DOHH2 (cell line): ENCODE measurements at regions not wholly inside any gene's neighbourhood (a gene's known extent, or its start where the extent isn't known, plus 50 kb on each side); places are given as distances from the start of the nearest gene placed in this dataset.

Experiments used
- H3F3A ChIP-seq: fragments of 200-600 bp; sonication (generic), shearing (Covaris generic); 2 replicates; pipeline ENCODE4 v1.6.0; 2016; ENCODE audit warnings: antibody characterized with exemption, mild to moderate bottlenecking; ENCODE audit not compliant: control insufficient read depth, insufficient read depth
- H3K27ac ChIP-seq: fragments of 200-600 bp; sonication (generic); 2 replicates; pipeline ENCODE4 v1.5.1; 2014; ENCODE audit warnings: low read depth, mild to moderate bottlenecking, low read length, moderate library complexity
- H3K27me3 ChIP-seq: fragments of 200-600 bp; sonication (generic); 2 replicates; pipeline ENCODE4 v1.6.1; 2014; ENCODE audit warnings: mild to moderate bottlenecking, low read length, mixed read lengths; ENCODE audit not compliant: control insufficient read depth
- H3K36me3 ChIP-seq: fragments of 200-600 bp; sonication (generic); 2 replicates; pipeline ENCODE4 v1.6.1; 2014; ENCODE audit warnings: mild to moderate bottlenecking, low read length, moderate library complexity, mixed read lengths; ENCODE audit not compliant: control insufficient read depth
- H3K4me1 ChIP-seq: fragments of 200-600 bp; sonication (generic); 2 replicates; pipeline ENCODE4 v1.6.1; 2014; ENCODE audit warnings: mild to moderate bottlenecking, low read length, mixed read lengths; ENCODE audit not compliant: control insufficient read depth
- H3K4me2 ChIP-seq: fragments of 200-600 bp; sonication (generic); 2 replicates; pipeline ENCODE4 v1.6.0; 2014; ENCODE audit warnings: mild to moderate bottlenecking, low read length, moderate library complexity
- H3K4me3 ChIP-seq: fragments of 200-600 bp; sonication (generic); 2 replicates; pipeline ENCODE4 v1.5.1; 2014; ENCODE audit warnings: mild to moderate bottlenecking, low read length, mixed read lengths
- H3K79me2 ChIP-seq: fragments of 200-600 bp; sonication (generic); 2 replicates; pipeline ENCODE4 v1.6.1; 2014; ENCODE audit warnings: mild to moderate bottlenecking, low read length, mixed read lengths; ENCODE audit not compliant: control insufficient read depth
- H3K9me2 ChIP-seq: fragments of 200-600 bp; sonication (generic); replicated peaks from 2 replicates; pipeline ENCODE4 v1.6.1; 2014; ENCODE audit warnings: mild to moderate bottlenecking, low read length, mixed read lengths; ENCODE audit not compliant: control insufficient read depth
- H3K9me3 ChIP-seq: fragments of 200-600 bp; sonication (generic); 2 replicates; pipeline ENCODE4 v1.6.1; 2014; ENCODE audit warnings: antibody characterized with exemption, low read length, mixed read lengths; ENCODE audit not compliant: control insufficient read depth, insufficient read depth
- H4K20me1 ChIP-seq: fragments of 200-600 bp; sonication (generic); 2 replicates; pipeline ENCODE4 v1.6.0; 2014; ENCODE audit warnings: low read depth, mild to moderate bottlenecking, antibody characterized with exemption, low read length, moderate library complexity; ENCODE audit not compliant: control insufficient read depth, insufficient read depth
- EZH2phosphoT487 ChIP-seq: fragments of 200-600 bp; sonication (generic); IDR thresholded peaks from 2 replicates; pipeline ENCODE4 v1.6.1; 2017; ENCODE audit warnings: borderline replicate concordance, mild to moderate bottlenecking, antibody characterized with exemption, low read length, moderate library complexity, mixed read lengths
- TF ChIP-seq, protein P1 (sequence below): fragments of 200-600 bp; sonication (generic); IDR thresholded peaks from one replicate; pipeline ENCODE4 v1.5.1; 2014; ENCODE audit warnings: antibody characterized with exemption, mild to moderate bottlenecking, low read depth, low read length; ENCODE audit not compliant: poor library complexity, severe bottlenecking

- Histone ChIP-seq H3K27ac (no peak overlapping the region), H3K9me3 (no peaks in the 10 kb centered on the region), H3K9me2 (no peaks in the 10 kb centered on the region), H3K27me3 (no peaks in the 10 kb centered on the region), H4K20me1 (no peaks in the 10 kb centered on the region), H3K79me2 (no peaks in the 10 kb centered on the region), H3K4me1 (no peaks in the 10 kb centered on the region), H3K4me2 (no peak overlapping the region), H3K36me3 (no peaks in the 10 kb centered on the region), H3F3A (no peaks in the 10 kb centered on the region), H3K4me3 (no peak overlapping the region)
- TF ChIP-seq, protein P1, sequence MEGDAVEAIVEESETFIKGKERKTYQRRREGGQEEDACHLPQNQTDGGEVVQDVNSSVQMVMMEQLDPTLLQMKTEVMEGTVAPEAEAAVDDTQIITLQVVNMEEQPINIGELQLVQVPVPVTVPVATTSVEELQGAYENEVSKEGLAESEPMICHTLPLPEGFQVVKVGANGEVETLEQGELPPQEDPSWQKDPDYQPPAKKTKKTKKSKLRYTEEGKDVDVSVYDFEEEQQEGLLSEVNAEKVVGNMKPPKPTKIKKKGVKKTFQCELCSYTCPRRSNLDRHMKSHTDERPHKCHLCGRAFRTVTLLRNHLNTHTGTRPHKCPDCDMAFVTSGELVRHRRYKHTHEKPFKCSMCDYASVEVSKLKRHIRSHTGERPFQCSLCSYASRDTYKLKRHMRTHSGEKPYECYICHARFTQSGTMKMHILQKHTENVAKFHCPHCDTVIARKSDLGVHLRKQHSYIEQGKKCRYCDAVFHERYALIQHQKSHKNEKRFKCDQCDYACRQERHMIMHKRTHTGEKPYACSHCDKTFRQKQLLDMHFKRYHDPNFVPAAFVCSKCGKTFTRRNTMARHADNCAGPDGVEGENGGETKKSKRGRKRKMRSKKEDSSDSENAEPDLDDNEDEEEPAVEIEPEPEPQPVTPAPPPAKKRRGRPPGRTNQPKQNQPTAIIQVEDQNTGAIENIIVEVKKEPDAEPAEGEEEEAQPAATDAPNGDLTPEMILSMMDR: no peak
- no peak for TF ChIP-seq EZH2phosphoT487
These were observed 299.8 kb upstream of the EPHA3 start for GRCh38 chr3:88807491-88808105.

- H3K9me3 ChIP-seq: no peaks in the 10 kb centered on the region
- H3K4me1 ChIP-seq: no peaks in the 10 kb centered on the region
- H3K27ac ChIP-seq: no peak overlapping the region
- no peaks in the 10 kb centered on the region for H3K36me3 ChIP-seq
- H3K4me3 ChIP-seq: no peak overlapping the region
- H3K4me2 ChIP-seq: no peak overlapping the region
- H3F3A ChIP-seq: no peaks in the 10 kb centered on the region
- no peaks in the 10 kb centered on the region for H3K27me3 ChIP-seq
- no peaks in the 10 kb centered on the region for H4K20me1 ChIP-seq
- no peaks in the 10 kb centered on the region for H3K79me2 ChIP-seq
- TF ChIP-seq, protein P1: no peak
- no peak for TF ChIP-seq EZH2phosphoT487
- no peaks in the 10 kb centered on the region for H3K9me2 ChIP-seq
These were observed 297.4 kb upstream of the EPHA3 start for GRCh38 chr3:88809993-88810392.

- Histone ChIP-seq H3K27me3 (no peaks in the 10 kb centered on the region), H3F3A (no peaks in the 10 kb centered on the region), H3K4me3 (no peak overlapping the region)
These were observed 297.0 kb upstream of the EPHA3 start for GRCh38 chr3:88810455-88810854.

More at GRCh38 chr3:88810455-88810854, 297.0 kb upstream of the EPHA3 start:
- Histone ChIP-seq H3K36me3 (no peaks in the 10 kb centered on the region), H3K9me2 (no peaks in the 10 kb centered on the region), H3K79me2 (no peaks in the 10 kb centered on the region), H3K4me1 (no peaks in the 10 kb centered on the region), H3K27ac (no peak overlapping the region), H4K20me1 (no peaks in the 10 kb centered on the region), H3K9me3 (no peaks in the 10 kb centered on the region), H3K4me2 (no peak overlapping the region)
- no peak for TF ChIP-seq EZH2phosphoT487
- TF ChIP-seq, protein P1: no peak
